GM19240 (cell line): ENCODE measurements at regions not wholly inside any gene's neighbourhood (a gene's known extent, or its start where the extent isn't known, plus 50 kb on each side); places are given as distances from the start of the nearest gene placed in this dataset.

Experiments used
- DNase-seq: peaks from one replicate; pipeline ENCODE4 v3.0.0; 2011; ENCODE audit warnings: low spot score; ENCODE audit not compliant: insufficient read length

DNA sequence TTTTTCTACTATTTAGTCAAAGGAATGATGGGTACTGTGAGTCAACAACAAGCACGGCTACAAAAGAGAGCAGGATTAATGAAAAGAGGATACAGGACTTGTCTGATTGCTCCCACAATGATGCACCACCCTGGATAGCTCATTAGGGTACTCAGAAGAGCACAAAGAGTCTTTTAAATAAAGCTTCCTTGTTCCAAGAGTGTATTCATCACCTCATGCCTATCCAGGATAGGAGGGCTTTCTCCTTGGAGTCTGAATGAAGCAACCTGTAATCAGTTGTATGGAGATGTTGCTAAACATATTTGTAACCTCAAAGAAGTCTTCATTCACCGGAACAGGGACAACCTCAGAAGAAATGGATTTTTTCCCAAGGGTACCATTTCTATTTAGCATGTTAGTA lies 219.5 kb upstream of the TMEM161B start:
- DNase-seq: no peak

DNA sequence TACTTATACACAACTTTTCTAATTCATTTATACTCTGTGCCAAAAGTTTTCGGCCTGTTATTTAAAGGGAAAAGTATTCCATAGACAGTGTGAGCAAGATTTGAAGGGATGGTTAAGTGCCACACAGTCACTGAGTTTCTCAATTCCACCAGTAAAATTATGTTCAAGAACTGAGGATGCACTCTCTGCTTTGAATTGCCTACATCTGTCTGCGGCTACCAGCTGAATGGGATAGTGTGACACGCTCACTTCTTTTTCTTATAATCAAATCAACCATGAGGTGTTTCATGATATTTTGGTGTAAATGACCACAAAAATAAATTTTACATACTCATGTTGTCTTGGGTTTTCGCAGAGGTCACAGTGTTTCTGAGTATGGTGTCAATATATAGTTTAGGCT lies 218.4 kb upstream of the TMEM161B start:
- DNase-seq: no peak

DNA sequence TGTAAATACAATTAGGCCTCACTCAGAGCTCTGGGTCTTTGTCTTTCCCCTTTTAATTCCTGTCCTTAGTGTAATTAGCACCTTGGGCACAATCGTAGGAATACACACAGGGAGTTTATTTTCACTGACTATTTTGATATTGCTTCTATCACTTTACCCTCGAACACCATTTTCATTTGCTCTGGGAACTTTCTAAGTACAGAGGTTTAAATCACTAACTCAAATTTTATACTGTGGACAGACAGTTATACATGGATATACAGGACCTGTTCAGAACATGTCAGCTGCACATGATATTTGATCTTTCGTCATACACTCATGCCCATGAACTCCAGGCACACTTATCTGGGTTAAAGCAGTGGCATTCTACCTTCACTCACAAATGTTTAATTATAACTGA lies 217.8 kb upstream of the TMEM161B start:
- DNase-seq: no peak

DNA sequence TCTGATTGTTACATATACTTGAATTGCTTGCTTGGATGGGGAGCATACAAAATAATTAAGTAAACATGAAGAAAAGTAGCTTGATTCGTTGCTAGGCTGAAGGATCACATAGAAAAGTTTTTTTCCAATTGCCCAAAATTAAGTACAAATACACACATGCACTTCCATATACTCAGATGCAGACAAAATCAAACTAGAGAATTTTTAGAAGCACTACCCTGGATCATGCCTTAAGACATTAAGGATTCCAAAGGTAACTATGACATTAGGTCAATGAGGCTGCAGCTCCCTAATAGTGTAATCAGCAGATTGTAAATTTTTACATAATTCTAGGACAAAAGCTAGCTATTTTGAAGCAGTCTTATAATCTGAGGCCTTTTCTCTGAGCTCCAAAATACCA lies 216.9 kb upstream of the TMEM161B start:
- DNase-seq: no peak

DNA sequence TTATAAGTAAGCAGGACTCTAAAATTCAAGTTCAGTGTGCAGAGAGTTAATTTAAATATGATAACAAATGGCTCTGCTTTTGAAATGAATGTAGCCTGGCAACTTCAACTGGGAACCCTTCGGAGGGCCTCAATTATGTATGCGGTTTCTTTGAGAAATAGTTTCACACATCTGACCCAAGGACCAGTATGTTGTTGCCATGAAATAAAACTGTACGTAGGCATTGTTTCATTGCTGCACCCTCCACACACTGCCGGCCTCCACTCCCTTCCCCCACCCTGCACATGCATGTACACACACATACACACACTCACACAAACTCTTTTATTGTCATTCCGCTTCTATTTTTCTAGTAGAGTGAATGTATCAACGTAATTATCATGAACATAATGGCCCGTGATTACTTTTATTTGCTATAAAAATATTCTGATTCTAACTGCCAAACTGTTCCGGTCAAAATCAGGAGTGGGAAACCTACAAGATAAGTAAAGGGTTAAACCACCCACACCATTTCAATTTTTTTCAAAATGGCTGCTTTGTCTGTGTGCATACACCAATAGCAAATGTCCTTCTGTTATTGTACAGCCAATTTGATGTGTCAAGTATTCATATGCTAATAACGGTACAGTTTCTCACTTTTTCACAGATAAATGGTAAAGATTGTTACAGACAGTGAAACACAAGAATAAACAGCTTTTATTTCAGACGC lies 215.5 kb upstream of the TMEM161B start:
- DNase-seq: no peak

DNA sequence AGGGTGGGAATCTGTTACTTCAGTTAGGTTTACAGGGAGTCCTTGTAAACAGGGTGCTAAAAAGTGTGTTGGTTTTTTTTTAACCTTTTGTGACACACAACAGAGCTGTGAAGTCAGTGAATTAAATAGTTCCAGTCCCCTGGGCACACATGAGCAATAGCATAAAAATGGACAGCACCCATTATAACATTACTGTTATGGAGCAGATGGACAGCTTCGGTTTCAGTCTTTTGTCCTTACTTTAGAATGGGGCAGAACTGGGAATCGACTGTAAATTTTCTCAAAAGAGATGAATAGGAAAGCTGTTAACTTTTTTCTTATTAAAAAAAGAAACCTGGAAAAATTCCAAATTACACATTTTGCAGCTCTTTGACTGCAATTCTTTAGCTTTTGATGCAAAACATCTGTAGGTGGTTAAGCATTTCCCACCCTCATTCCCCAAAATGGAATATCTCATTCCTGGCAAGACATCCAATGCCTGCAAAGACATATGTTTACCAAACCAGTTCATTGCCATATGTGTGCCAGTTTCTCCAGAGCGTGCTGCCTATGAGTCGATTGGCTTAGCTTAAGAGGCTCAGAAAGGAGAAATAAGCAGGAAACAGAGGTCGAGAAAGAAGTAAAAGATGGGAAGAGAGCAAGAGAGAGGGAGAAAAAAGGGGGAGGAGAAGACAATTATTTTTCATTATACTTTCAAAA lies 212.3 kb upstream of the TMEM161B start:
- no peak for DNase-seq

DNA sequence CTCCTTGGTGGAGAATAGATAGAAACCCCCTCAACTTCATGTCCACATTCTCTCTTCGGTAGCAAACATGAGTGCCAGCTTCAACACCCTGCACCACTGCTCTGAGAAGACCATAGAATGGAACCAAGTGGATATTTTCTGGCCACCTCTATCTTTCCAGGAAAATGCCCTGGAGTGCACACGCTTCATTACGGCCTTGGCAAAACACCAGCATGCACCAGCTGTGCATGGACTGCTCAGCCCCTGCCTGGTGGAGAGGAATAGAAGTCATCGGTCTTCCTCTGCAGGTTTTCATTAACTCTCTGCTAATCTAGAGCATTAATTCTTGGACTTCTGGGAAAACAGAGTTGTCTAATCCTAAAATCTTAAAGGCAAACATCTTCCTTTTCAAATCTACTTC lies 211.6 kb upstream of the TMEM161B start:
- DNase-seq: no peak

DNA sequence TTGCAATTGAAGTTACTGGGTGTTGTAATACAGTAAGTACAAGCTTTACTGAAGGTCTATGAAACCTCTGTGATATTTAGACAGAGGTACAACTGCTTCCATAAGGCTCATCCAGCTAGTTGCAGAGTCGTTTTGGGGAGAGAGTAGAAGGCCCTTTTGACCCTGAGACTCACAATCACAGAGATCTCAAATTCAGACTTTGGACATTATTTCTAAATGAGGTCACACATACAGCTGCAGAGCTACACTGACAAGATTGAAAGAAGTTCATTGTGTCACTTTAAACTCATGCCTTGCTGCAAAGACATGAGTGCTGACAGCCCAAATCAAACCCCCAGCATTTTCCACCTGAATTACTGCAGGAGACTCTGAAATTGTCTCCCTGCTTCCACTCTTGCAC lies 205.9 kb upstream of the TMEM161B start:
- no peak for DNase-seq

DNA sequence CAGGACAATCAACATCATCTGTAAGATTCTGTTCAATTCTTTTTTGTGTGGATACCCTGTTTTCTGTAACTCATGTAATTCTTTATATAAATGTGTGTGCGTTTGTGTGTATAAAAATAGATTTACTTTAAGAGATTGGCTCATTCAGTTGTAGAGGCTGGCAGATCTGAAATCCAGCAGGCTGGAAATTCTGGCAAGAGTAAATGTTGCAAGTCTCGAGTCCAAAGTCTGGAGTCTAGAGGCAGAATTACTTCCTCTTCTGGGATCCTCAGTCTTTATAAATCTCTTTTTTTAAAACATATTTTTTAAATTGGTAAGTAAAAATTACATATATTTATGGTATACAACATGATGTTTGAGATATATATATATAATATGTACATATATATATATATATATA lies 202.1 kb upstream of the TMEM161B start:
- no peak for DNase-seq

DNA sequence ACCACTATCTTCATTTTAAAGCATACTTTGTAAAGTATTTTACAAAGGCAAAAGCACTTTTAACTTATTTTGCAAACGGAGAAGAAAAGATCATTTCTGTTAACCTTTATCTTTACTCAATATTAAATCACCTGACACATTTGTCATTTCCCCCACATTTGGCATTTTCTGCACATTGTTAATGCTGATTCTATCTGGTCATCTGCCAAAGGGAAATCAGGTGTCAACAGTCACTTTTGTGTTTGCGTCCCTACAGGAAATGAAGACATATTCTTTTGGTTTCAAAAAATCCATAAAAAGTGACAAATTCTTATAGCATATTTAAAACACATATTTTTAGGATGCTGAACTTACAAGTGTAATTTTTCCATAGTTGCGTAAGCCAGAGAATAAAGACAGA lies 191.3 kb upstream of the TMEM161B start:
- DNase-seq: no peak

DNA sequence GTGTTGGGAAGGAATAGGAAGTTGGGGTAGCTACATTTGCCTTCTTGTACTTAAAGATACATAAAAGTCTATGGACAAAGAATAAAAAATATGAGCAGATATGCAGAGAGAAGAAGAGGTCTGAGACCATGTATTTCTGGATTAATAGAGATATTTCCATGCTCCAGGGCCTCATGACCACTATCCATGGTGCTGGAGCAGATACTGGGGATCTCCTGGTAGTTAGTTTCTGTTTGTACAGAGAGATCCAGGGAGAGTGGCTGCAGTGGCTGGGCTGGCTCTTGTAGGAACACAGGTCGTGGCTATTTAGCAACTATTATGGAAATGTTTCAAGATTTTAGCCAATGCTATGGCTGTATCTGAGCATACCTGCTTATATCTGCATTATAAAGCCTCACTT lies 184.2 kb upstream of the TMEM161B start:
- DNase-seq: no peak

DNA sequence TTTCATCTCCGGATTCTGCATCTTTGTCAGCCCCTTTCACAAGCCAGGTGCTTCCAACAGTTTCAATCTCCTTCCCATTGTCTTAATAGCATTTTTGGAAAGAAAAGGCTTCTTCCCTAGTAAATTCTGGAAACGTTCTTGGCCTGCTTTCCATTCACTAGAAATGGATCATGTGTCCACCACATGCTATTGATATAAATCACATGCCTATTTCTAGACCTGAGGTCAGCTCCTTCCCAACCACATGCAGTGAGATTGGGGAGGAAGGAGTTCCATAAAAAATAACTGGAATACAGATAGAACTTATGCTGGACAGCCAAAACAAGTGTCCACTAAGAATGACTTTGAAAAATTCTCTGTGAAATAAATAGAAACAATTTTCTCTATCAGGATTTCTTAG lies 181.6 kb upstream of the TMEM161B start:
- DNase-seq: no peak

DNA sequence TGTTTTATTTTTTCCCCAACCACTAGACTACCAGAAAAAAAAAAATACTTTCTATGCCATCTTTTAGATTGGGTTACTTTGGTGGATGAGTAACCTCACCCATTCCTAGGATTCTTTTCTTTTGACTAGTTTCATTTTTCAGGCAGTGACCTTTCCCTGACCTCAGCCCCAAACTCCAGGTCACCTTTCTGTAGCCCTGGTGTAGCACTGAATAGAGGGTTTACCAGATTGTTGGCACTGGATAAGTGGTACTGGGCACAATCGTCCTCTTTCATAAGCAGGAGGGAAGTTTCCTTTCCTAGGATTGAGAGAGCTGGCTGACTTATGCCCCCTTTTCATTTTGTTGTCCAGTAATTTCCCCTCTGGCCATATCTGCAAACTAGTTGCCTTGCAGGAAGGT lies 169.4 kb upstream of the TMEM161B start:
- no peak for DNase-seq

DNA sequence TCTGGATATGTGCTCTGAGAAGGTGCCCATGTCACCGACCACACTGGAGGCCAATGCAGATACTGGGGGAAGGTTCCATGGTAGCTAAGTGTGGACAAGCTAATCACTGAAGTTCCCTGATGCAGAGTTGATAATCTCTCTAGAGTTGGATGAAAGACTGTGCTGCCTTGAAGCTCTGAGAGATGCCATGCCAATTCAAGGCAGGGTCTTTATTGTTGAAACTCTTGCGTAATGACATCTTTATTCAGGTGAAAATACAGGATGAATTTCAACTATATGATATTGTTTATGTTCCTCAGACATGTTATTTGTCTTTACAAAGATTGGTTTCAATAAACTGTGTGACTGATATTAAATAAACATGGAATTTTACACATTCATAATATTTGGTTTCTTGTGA lies 167.6 kb upstream of the TMEM161B start:
- DNase-seq: no peak

DNA sequence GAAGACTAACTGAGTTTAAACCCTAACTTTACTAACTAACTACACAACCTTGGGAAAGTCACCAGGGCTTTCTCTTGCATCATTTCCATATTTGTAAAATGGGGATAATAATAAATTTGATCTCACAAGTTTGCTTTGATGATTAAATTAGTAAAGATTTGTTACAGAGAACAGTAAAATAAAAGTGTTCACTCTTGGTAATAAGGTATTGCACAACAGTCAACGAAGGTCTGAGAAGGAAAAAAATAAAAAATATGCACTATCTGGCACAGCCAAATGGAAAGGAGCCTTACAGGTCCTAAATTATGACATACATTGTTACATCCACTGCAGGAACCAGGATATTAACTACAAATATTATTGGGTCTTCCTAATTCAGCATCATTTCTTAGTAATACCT lies 160.0 kb upstream of the TMEM161B start:
- DNase-seq: no peak

DNA sequence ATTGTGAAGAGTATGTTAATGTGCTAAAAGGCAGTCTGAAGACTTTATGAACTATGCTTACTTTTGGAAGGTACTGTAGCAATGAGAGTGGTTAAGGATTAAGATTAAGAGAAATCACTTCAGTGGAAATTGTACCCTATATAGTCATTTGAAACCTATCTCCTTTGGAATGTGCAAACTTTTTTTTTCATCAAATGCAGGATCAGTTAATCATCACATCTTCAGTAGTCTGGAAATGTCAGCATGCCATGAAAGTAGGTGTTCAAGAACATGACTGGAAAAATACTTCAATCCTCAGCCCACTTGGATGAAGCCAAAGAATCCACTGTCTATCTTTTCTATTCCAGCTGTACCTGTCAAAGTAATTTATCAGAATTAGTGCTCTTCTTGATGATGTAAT lies 157.8 kb upstream of the TMEM161B start:
- no peak for DNase-seq

DNA sequence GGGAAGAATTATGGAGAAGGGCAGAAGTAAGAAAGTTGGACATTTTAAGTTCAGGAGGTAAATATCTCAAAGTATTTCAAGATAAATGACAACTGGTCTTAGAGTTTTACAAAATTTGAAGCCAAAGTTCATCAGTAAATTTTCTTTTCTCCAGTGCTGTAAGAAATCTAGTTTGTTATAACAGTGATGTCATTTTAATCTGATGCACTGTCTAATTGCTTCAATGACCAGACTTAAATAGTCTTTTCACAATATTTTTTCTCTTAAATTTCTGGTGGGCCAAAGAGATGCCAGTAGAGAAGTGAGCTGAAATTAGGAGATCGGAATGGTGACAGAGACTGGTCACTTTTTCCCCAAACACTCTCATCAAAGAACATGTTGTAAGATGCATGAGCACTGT lies 156.5 kb upstream of the TMEM161B start:
- no peak for DNase-seq

DNA sequence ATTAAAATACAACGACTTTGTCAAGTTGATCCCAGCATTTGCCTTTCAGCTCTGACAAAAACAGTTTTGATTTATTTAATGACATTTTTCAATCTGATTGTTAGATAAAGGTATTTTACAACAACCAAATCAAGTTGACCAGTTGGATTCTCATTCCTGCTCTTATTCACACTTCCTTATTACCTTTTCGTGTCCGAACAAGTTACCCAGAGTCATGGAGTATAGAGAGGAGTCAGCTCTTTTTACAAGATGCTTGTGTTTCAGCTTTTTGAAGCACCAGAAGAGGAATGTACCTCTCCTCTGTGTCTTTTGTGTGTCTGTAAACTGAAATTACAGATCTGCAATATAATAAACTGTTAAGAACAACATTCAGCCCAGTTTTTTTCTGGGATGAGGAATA lies 151.3 kb upstream of the TMEM161B start:
- no peak for DNase-seq

DNA sequence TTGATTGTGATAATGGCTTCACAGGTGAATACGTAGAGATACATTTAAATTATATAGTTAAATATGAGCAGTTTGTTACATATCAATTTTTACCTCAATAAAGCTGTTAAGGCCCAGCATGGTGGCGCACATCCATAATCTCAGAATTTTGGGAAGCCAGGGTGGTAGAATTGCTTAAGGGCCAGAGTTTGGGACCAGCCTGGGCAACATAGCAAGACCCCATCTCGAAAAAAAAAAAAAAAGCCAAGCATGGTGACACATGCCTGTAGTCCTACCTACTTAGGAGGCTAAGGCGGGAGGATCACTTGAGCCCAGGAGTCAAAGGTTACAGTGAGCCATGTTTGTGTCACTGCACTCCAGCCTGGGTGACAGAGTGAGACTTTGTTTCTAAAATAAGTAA lies 138.7 kb upstream of the TMEM161B start:
- no peak for DNase-seq

DNA sequence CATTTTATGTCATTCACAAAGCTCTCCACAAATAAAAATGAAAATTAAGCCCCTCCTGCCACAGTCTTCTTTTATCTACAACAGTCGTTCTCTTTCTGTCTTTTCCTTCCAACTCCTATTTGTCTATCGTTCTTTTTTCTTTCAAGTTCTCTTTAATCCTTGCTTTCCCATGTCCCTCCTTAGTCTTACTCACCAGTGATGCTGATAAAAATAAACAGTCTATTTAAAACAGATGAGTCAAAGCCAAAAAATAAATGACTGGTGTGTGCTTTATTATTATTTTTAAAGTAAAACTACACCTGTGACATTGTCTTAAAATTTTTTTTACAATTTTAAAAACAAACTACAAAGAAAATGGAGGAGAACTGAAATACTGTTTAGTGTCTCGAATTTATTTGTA lies 137.1 kb upstream of the TMEM161B start:
- DNase-seq: no peak

DNA sequence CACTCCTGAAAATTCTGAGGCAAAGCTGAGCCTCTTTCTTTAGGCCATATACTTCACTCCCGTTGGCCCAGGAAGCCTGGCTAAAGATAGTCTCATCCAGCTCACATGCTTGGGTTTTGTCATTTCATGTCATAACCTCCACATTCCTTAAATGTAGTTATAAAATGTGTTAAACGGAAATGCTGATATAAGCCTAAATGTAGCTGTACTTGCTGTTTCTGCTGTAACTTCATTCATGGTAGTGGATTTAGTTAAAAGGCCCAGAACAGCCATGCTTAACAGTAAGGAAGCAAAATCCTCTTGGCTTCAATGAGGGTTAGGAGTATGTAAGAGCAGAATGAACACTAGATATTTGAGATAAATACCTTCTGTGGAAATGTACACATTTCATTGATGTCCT lies 135.8 kb upstream of the TMEM161B start:
- no peak for DNase-seq

DNA sequence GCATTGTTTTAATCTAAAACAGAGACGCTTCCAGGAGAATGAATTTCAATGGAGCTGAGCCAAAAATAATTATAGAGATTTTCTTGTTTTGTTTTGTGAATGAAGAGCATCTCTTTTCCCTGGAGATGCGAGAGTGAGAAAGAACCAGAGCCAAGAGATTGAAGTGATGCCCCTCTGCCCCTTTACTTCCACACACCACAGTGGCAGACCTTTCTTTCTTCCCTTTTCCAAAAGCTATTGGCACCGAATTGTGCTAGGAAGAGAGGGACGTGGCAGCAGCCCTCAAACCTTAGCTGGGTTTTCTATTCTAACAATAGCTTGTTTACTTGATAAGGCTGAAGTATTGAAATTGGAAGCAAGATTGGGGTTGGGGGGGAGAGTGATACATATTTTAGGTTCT lies 133.0 kb upstream of the TMEM161B start:
- DNase-seq: no peak

DNA sequence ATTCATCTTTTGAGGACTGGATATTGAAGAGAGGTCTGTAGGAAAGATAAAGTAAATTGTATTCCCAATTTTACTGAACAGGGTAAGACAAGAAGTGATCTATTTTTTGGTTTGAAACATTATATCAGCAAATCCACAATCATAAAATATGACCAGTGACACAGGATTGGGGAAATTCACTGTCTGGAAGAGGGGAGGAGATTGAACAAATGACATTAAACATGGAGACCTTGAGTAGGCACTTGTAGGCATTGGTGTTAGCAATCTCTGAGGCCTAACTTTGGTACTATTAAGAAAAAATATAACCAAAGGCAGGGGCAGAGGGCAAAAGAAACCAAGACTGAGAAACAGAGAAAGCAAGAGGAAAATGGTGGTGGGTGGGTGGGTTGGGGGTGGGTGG lies 132.6 kb upstream of the TMEM161B start:
- no peak for DNase-seq
